Activated CD8-positive, alpha-beta T cell treated with anti-CD3 and anti-CD28 coated beads for 36 hours (primary cell): ENCODE measurements at regions not wholly inside any gene's neighbourhood (a gene's known extent, or its start where the extent isn't known, plus 50 kb on each side); places are given as distances from the start of the nearest gene placed in this dataset.

ENCODE experiments used
- ATAC-seq: fragments of 200-7000 bp; cut with Tn5 transposase; one replicate; pipeline ENCODE4 v1.10.0; 2021; ENCODE audit warnings: mild to moderate bottlenecking, moderate library complexity
- CTCF ChIA-PET: fragments of 350-600 bp; sonication (Branson Sonifier 250); formaldehyde crosslinking; loops from one replicate; lab custom pipeline; 2021; ENCODE audit warnings: antibody characterized with exemption; lab: Charles Lee
- POLR2A ChIA-PET: fragments of 350-600 bp; sonication (Branson Sonifier 250); formaldehyde crosslinking; loops from one replicate; lab custom pipeline; 2021; ENCODE audit warnings: antibody characterized with exemption; lab: Charles Lee
- DNase-seq: peaks from one replicate; pipeline ENCODE4 v3.0.0-alpha.2; 2020
- H3K27ac Mint-ChIP-seq: one replicate; pipeline ENCODE4 v1.8.0; 2021; ENCODE audit warnings: mild to moderate bottlenecking, mixed read lengths
- H3K27me3 Mint-ChIP-seq: one replicate; pipeline ENCODE4 v1.8.0; 2021; ENCODE audit warnings: mixed read lengths
- H3K36me3 Mint-ChIP-seq: one replicate; pipeline ENCODE4 v1.8.0; 2021; ENCODE audit warnings: low read depth, mixed read lengths
- H3K4me1 Mint-ChIP-seq: one replicate; pipeline ENCODE4 v1.8.0; 2021; ENCODE audit warnings: low read depth, mixed read lengths
- H3K4me3 Mint-ChIP-seq: one replicate; pipeline ENCODE4 v1.8.0; 2021; ENCODE audit warnings: mild to moderate bottlenecking, moderate library complexity, mixed read lengths
- H3K9me3 Mint-ChIP-seq: one replicate; pipeline ENCODE4 v1.8.0; 2021; ENCODE audit warnings: mixed read lengths
- intact Hi-C: fragments of 100-400 bp; cut with micrococcal nuclease; formaldehyde crosslinking; loops from one replicate; pipeline ENCODE4 v1.10.0; 2022
- TF ChIP-seq, protein P1 (sequence below): fragments of 200-600 bp; IDR thresholded peaks from one replicate; pipeline ENCODE4 v1.8.0; 2022; ENCODE audit warnings: antibody characterized with exemption, mild to moderate bottlenecking

- peaks cover 6% of the 10 kb centered on the region for H3K36me3 Mint-ChIP-seq
- no peak for ATAC-seq
- peak overlapping the region; percentile 68 for H3K27ac Mint-ChIP-seq
- TF ChIP-seq, protein P1, sequence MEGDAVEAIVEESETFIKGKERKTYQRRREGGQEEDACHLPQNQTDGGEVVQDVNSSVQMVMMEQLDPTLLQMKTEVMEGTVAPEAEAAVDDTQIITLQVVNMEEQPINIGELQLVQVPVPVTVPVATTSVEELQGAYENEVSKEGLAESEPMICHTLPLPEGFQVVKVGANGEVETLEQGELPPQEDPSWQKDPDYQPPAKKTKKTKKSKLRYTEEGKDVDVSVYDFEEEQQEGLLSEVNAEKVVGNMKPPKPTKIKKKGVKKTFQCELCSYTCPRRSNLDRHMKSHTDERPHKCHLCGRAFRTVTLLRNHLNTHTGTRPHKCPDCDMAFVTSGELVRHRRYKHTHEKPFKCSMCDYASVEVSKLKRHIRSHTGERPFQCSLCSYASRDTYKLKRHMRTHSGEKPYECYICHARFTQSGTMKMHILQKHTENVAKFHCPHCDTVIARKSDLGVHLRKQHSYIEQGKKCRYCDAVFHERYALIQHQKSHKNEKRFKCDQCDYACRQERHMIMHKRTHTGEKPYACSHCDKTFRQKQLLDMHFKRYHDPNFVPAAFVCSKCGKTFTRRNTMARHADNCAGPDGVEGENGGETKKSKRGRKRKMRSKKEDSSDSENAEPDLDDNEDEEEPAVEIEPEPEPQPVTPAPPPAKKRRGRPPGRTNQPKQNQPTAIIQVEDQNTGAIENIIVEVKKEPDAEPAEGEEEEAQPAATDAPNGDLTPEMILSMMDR: no peak
- no peaks in the 10 kb centered on the region for H3K27me3 Mint-ChIP-seq
- POLR2A ChIA-PET: interaction anchor here (1.0 to 2.4 kb wide), 5 partner anchors 52 to 76 kb away, joined by 3 to 6 read pairs (median 4); partner anchors contain the start of gene ID3
- H3K4me1 Mint-ChIP-seq: peaks cover 47% of the 10 kb centered on the region
- peaks cover 6% of the 10 kb centered on the region for H3K9me3 Mint-ChIP-seq
- no peak overlapping the region for H3K4me3 Mint-ChIP-seq
- CTCF ChIA-PET: interaction anchor here (1.0 to 14.9 kb wide), 4 partner anchors 8 to 82 kb away, joined by 3 to 927 read pairs (median 16); no protein-coding TSS in a partner anchor
- intact Hi-C loops: loop anchor here (5.0 kb wide), 1 partner anchor 37 kb away; no protein-coding TSS in a partner anchor
- DNase-seq: peak; percentile 60
Measured at GRCh38 chr1:23628951-23629387, 62.6 kb upstream of the RPL11 start.

GRCh38 chr1:23627069-23627735 is 64.4 kb upstream of the RPL11 start:
- Mint-ChIP-seq H3K9me3 (peaks cover 6% of the 10 kb centered on the region), H3K4me1 (peaks cover 60% of the 10 kb centered on the region), H3K4me3 (peak overlapping the region; percentile 64), H3K27ac (peak overlapping the region; percentile 58), H3K36me3 (peaks cover 6% of the 10 kb centered on the region), H3K27me3 (no peaks in the 10 kb centered on the region)
- TF ChIP-seq, protein P1: no peak
- POLR2A ChIA-PET: interaction anchor here (0.7 to 2.4 kb wide), 8 partner anchors 9 to 79 kb away, joined by 3 to 6 read pairs (median 4); partner anchors contain the start of gene ID3
- CTCF ChIA-PET: interaction anchor here (3.4 to 14.9 kb wide), 2 partner anchors 10 to 80 kb away, joined by 24 to 927 read pairs; no protein-coding TSS in a partner anchor
- intact Hi-C loops: loop anchor here (5.0 kb wide), 1 partner anchor 35 kb away; no protein-coding TSS in a partner anchor
- ATAC-seq (peak; percentile 13), DNase-seq (peak; percentile 37)

DNA sequence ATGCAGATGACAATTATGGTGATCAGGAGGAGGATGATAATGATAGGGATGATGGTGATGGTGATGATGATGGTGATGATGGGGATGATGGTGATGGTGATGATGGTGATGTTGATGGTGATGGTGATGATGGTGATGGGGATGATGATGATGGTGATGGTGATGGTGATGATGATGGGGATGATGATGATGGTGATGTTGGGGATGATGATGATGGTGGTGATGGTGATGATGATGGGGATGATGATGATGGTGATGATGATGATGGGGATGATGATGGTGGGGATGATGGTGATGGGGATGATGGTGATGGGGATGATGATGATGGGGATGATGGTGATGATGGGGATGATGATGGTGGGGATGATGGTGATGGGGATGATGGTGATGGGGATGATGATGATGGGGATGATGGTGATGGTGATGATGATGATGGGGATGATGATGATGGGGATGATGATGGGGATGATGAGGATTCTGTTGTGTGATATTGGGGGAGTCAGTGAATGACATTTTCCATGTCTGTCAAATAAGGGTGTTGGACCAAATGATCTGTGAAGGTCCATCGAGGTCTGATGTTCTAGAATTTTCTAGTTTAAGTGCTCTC is 65.6 kb upstream of the RPL11 start:
- ChIA-PET POLR2A (interaction anchor here (1.0 kb wide), 1 partner anchor 71 kb away, joined by 3 read pairs; no protein-coding TSS in a partner anchor), CTCF (interaction anchor here (2.3 kb wide), 1 partner anchor 8 kb away, joined by 16 read pairs; no protein-coding TSS in a partner anchor)
- DNase-seq (no peak), ATAC-seq (no peak)
- Mint-ChIP-seq H3K27me3 (no peaks in the 10 kb centered on the region), H3K9me3 (peaks cover 6% of the 10 kb centered on the region), H3K4me3 (no peak overlapping the region), H3K36me3 (peaks cover 6% of the 10 kb centered on the region), H3K4me1 (peaks cover 68% of the 10 kb centered on the region), H3K27ac (peak overlapping the region; percentile 14)
- intact Hi-C loops: loop anchor here (5.0 kb wide), 1 partner anchor 34 kb away; no protein-coding TSS in a partner anchor
- TF ChIP-seq, protein P1: no peak

DNA sequence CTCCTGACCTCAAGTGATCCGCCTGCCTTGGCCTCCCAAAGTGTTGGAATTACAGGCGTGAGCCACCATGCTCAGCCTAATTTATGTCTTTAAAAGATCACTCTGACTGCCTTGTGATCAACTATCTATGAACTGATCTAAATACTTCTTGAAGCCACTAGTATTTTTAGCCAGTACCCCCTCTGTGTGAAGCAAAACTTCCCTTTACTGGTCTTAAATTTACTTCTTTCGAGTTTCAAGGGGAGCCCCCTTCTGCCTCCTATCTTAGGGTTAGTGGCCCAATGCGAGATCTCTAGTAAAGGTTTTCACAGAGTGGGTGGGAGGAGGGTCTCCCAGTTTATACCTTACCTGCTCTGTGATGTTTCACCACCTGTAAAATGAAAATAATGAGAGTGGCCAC is 66.1 kb upstream of the RPL11 start:
- Mint-ChIP-seq H3K4me1 (peaks cover 74% of the 10 kb centered on the region), H3K27me3 (no peaks in the 10 kb centered on the region), H3K4me3 (no peak overlapping the region), H3K27ac (peak overlapping the region; percentile 7), H3K36me3 (peaks cover 6% of the 10 kb centered on the region), H3K9me3 (peaks cover 6% of the 10 kb centered on the region)
- ATAC-seq: no peak
- ChIA-PET CTCF (interaction anchor here (1.4 to 2.3 kb wide), 2 partner anchors 9 to 12 kb away, joined by 7 to 16 read pairs; no protein-coding TSS in a partner anchor), POLR2A (interaction anchor here (0.6 to 1.8 kb wide), 3 partner anchors 12 to 508 kb away, joined by 3 to 11 read pairs (median 4); no protein-coding TSS in a partner anchor)
- TF ChIP-seq, protein P1: no peak
- DNase-seq: no peak
- intact Hi-C loops: loop anchor here (5.0 kb wide), 1 partner anchor 33 kb away; no protein-coding TSS in a partner anchor
